Glutamatergic neuron (in vitro differentiated cells): ENCODE measurements at regions not wholly inside any gene's neighbourhood (a gene's known extent, or its start where the extent isn't known, plus 50 kb on each side); places are given as distances from the start of the nearest gene placed in this dataset.

ENCODE experiments used
- DNase-seq: peaks from one replicate; pipeline ENCODE4 v3.0.0; 2022
- H3K27ac Mint-ChIP-seq: one replicate; pipeline ENCODE4 v1.8.0; 2020; ENCODE audit warnings: mild to moderate bottlenecking, mixed read lengths, inconsistent platforms; ENCODE audit not compliant: unreplicated experiment
- H3K27me3 Mint-ChIP-seq: one replicate; pipeline ENCODE4 v1.8.0; 2020; ENCODE audit warnings: mild to moderate bottlenecking, moderate library complexity, mixed read lengths, inconsistent platforms; ENCODE audit not compliant: unreplicated experiment
- H3K36me3 Mint-ChIP-seq: one replicate; pipeline ENCODE4 v1.8.0; 2020; ENCODE audit warnings: mild to moderate bottlenecking, mixed read lengths, inconsistent platforms; ENCODE audit not compliant: unreplicated experiment
- H3K4me1 Mint-ChIP-seq: one replicate; pipeline ENCODE4 v1.8.0; 2020; ENCODE audit warnings: mild to moderate bottlenecking, low read depth, mixed read lengths, inconsistent platforms; ENCODE audit not compliant: unreplicated experiment
- H3K4me3 Mint-ChIP-seq: one replicate; pipeline ENCODE4 v1.8.0; 2020; ENCODE audit warnings: mild to moderate bottlenecking, mixed read lengths, inconsistent platforms; ENCODE audit not compliant: unreplicated experiment
- H3K9me3 Mint-ChIP-seq: one replicate; pipeline ENCODE4 v1.8.0; 2020; ENCODE audit warnings: mild to moderate bottlenecking, moderate library complexity, mixed read lengths, inconsistent platforms; ENCODE audit not compliant: unreplicated experiment
- TF ChIP-seq, protein P1 (sequence below): fragments of 200-600 bp; sonication (generic); IDR thresholded peaks from one replicate; pipeline ENCODE4 v1.5.0; 2021; ENCODE audit not compliant: partially characterized antibody, unreplicated experiment

DNA sequence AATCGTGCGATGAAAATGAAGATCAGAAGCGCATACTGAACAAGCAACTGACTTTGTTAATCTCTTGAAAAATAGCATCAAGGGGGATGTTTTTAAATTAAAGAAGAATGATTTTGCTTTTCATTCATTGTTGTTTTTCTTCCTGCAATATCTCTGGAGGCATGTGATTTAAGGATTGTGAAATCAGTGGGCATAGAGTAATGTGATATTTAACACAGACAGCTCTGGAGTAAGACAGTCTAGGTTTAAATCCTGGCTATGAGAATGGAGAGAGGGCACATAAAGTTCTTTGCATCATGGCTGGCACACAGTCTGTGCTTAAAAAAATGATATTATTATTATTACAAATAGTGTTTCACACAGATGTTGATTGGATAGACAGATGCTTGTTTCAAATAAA, 243.1 kb upstream of the NBEA start:
- no peaks in the 10 kb centered on the region for H3K4me1 Mint-ChIP-seq
- H3K9me3 Mint-ChIP-seq = no peaks in the 10 kb centered on the region
- no peak overlapping the region for H3K4me3 Mint-ChIP-seq
- no peak for DNase-seq
- H3K36me3 Mint-ChIP-seq = no peaks in the 10 kb centered on the region
- TF ChIP-seq, protein P1, sequence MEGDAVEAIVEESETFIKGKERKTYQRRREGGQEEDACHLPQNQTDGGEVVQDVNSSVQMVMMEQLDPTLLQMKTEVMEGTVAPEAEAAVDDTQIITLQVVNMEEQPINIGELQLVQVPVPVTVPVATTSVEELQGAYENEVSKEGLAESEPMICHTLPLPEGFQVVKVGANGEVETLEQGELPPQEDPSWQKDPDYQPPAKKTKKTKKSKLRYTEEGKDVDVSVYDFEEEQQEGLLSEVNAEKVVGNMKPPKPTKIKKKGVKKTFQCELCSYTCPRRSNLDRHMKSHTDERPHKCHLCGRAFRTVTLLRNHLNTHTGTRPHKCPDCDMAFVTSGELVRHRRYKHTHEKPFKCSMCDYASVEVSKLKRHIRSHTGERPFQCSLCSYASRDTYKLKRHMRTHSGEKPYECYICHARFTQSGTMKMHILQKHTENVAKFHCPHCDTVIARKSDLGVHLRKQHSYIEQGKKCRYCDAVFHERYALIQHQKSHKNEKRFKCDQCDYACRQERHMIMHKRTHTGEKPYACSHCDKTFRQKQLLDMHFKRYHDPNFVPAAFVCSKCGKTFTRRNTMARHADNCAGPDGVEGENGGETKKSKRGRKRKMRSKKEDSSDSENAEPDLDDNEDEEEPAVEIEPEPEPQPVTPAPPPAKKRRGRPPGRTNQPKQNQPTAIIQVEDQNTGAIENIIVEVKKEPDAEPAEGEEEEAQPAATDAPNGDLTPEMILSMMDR = no peak
- H3K27me3 Mint-ChIP-seq = no peaks in the 10 kb centered on the region
- no peak overlapping the region for H3K27ac Mint-ChIP-seq

DNA sequence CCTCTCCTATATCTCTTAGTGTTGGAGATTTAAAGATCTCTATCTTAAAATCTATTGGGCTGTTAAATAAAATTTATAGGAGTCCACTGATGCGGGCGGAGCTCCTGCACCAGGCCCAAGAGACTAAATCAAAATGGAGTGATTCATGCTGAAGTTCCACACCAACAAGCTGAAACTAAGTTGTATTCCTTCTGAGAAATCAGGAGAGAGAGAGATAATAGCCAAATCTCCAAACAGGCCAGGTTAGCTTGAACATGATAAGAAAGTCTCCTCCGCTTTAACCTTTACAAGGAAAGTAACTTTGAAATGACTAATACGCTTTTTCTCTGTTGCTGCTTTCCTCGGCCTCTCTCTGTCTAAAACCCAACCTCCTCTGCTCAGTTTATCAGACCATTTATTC, 241.9 kb upstream of the NBEA start:
- Mint-ChIP-seq H3K4me3 (no peak overlapping the region), H3K9me3 (no peaks in the 10 kb centered on the region), H3K27me3 (no peaks in the 10 kb centered on the region), H3K27ac (no peak overlapping the region), H3K4me1 (no peaks in the 10 kb centered on the region), H3K36me3 (no peaks in the 10 kb centered on the region)
- DNase-seq = no peak
- TF ChIP-seq, protein P1 = no peak

DNA sequence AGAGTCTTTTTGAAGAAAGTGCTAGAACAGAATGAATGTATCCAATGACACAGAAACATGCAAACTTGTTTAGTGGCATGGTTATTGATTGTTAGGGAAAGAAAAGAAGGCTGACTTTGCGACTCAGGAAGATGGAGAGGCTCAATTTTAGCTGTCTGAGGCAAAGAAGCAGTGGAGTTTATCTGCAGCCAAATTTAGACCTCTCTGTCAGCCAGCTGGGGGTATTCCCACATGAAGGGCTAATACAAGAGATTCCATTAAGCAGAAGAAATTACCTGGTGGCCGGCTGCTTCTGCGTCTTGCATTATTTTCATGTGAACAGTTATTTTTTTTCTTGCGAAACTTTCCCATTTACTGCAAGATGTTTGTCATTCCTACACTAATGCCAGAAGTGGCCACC, 240.2 kb upstream of the NBEA start:
- no peaks in the 10 kb centered on the region for H3K4me1 Mint-ChIP-seq
- H3K4me3 Mint-ChIP-seq = no peak overlapping the region
- TF ChIP-seq, protein P1 = no peak
- H3K9me3 Mint-ChIP-seq = no peaks in the 10 kb centered on the region
- H3K27ac Mint-ChIP-seq = no peak overlapping the region
- no peak for DNase-seq
- H3K27me3 Mint-ChIP-seq = no peaks in the 10 kb centered on the region
- no peaks in the 10 kb centered on the region for H3K36me3 Mint-ChIP-seq

DNA sequence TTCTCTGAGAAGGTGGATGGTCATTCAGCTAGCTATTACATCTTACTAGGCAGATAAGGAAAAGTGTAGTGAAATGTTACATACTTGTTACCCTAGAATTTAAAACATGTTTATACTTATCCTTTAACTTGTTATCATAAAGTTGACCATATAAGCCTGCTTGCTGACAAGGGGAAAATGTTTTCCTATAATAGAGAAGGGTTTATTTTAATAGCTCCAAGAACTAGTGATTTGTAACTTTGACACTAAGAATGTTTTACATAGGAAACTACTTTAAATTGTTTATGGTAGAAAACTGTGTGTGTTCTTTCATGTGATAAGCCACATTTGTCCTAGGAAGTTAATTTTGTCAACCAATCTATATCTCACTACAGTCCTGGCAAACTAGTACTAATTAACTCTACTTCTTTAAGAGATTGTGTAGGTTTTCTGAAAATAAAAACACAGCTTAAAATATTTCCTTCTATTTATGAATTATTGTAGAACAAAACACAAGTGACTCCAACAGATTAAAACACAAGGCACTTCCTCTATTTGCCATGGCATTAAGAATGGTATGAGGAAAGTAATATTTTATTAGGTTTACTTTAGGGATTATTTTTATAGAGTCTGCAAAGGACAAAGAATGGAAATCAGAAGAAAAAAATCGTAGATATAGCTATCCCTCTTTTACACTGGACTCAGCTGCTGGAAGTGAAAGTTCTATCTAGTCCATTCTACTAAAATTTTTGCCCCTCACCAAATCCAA, 233.3 kb upstream of the NBEA start:
- H3K4me1 Mint-ChIP-seq = no peaks in the 10 kb centered on the region
- H3K36me3 Mint-ChIP-seq = no peaks in the 10 kb centered on the region
- no peak overlapping the region for H3K27ac Mint-ChIP-seq
- DNase-seq = no peak
- no peak overlapping the region for H3K4me3 Mint-ChIP-seq
- H3K27me3 Mint-ChIP-seq = no peaks in the 10 kb centered on the region
- TF ChIP-seq, protein P1 = no peak
- no peaks in the 10 kb centered on the region for H3K9me3 Mint-ChIP-seq

DNA sequence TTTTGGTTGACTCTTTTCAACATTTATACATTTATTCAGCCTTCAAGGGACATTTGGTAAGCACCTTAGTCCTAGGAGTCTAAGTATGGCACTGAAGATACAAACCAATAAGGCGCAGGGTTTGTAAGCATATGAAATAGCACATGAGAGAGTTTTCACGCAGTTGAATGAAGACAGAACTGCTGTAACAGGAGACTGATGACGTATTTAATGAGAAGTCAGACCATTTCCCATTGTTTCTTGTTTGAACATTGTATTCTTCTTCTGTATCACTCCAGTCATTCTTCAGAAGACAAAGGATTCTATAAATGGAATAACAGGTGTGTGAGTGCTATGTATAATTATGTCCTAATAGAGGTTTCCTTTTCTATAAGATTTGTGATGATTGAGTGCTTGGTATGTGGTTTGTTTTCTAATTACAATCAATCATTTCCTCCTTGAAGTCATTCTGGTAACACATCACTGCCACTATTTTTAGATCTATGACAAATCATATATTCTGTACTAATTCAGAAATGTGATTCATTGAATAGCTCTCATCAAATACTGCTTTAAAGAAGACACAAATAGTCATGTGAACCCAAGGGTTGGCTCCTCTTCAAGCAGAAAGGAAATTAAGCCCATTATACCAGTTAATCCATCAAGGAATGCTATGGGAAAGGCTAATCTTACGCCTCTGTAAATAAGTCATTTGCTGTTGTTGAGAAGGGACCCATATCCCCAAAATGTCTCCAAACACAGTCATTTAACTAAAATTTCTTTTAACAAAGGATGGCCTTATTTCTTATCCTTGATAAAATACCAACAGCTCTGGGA, 222.8 kb upstream of the NBEA start:
- H3K27me3 Mint-ChIP-seq = peaks cover 4% of the 10 kb centered on the region
- DNase-seq = no peak
- no peak overlapping the region for H3K4me3 Mint-ChIP-seq
- no peak overlapping the region for H3K27ac Mint-ChIP-seq
- H3K36me3 Mint-ChIP-seq = no peaks in the 10 kb centered on the region
- TF ChIP-seq, protein P1 = no peak
- H3K4me1 Mint-ChIP-seq = no peaks in the 10 kb centered on the region
- H3K9me3 Mint-ChIP-seq = no peaks in the 10 kb centered on the region
